Breast epithelium (tissue), 3 donors: ENCODE measurements at regions not wholly inside any gene's neighbourhood (a gene's known extent, or its start where the extent isn't known, plus 50 kb on each side); places are given as distances from the start of the nearest gene placed in this dataset.

Experiments used
- CTCF ChIP-seq, 3 donors: fragments of 450-650 bp; IDR thresholded peaks; one replicate each; pipeline ENCODE4 v1.5.1; 2016 to 2017; ENCODE audit warnings: antibody characterized with exemption in 3 of 3, mild to moderate bottlenecking in 3 of 3, moderate library complexity in 3 of 3
- POLR2AphosphoS5 ChIP-seq, 3 donors: sonication (generic); formaldehyde crosslinking; IDR thresholded peaks; one replicate each; pipeline ENCODE4 v1.6.1; 2017; ENCODE audit warnings: antibody characterized with exemption in 3 of 3

DNA sequence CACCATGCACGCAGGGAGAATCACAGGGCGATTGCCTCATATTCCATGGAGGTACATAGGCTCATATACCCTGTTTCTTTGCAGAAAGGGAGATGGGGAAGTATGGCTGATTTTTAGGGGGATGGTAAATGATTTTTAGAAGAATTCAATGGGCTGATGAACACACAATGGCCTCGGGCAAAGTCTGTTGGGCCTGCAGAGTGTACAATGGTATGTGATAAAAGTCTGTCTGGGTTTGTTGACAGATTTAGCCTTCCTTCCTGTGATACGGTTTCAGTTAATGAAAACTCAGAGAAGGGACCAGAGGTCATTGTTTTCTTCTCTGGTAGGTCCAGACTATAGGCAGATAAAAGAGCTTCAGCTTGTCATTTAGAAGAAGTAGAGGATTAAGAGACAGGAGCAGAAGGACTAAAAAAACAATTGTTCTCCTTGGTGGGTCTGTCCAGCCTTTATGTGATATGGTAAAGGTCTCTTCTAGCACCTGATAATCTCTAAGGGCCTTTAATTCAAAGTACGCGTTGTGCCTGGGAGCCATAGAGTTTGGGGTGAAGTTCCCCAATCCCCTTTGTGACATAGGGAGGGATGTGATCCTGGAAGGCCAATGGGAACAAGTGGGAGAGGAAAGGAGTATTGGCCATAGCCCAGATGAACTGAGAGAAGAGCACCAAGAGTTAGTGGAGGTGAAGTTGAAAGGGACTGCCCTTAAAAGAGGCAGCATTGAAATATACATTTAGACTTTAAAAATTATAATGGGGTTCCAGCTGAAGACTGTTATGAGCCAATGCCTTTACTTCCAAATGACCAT, 107.5 kb upstream of the SERPINE2 start:
- no peak for TF ChIP-seq CTCF (IDR thresholded peaks at IDR 0.05)
- no peak for TF ChIP-seq POLR2AphosphoS5 (IDR thresholded peaks at IDR 0.05)
